NCI-H82 treated with DMSO at 0.1 percent for 48 hours (cell line): ENCODE measurements at regions not wholly inside any gene's neighbourhood (a gene's known extent, or its start where the extent isn't known, plus 50 kb on each side); places are given as distances from the start of the nearest gene placed in this dataset.
"Not testable (repeated sequence)": the region's sequence is repeated elsewhere in the genome, so short reads cannot be mapped to it uniquely, and the experiment has no call there.

ENCODE experiments used
- DNase-seq: peaks from one replicate; lab custom pipeline; 2025; ENCODE audit not compliant: unreplicated experiment; lab: John Stamatoyannopoulos, UW

GRCh38 chr5:152688561-152689249 lies 283.6 kb upstream of the NMUR2 start:
- peak; percentile 18 for DNase-seq

GRCh38 chr5:152689250-152689711 lies 284.2 kb upstream of the NMUR2 start:
- DNase-seq = peak; percentile 59

GRCh38 chr5:152694231-152694630 lies 289.2 kb upstream of the NMUR2 start:
- no peak for DNase-seq

- DNase-seq = no peak
Observed at GRCh38 chr5:152701305-152701949, 296.3 kb upstream of the NMUR2 start.

- no peak for DNase-seq
Observed at GRCh38 chr5:152704286-152704685, 299.2 kb upstream of the NMUR2 start.

- DNase-seq = no peak
Observed at GRCh38 chr5:152711801-152712388, 306.8 kb upstream of the NMUR2 start.

- no peak for DNase-seq
Observed at GRCh38 chr5:152717393-152717792, 312.3 kb upstream of the NMUR2 start.

GRCh38 chr5:152723482-152723881 lies 318.4 kb upstream of the NMUR2 start:
- no peak for DNase-seq

- no peak for DNase-seq
Observed at GRCh38 chr5:152730176-152730575, 325.1 kb upstream of the NMUR2 start.

- DNase-seq = no peak
Observed at GRCh38 chr5:152736906-152737305, 331.8 kb upstream of the NMUR2 start.

- DNase-seq = no peak
Observed at GRCh38 chr5:152739916-152740315, 334.8 kb upstream of the NMUR2 start.

GRCh38 chr5:152741126-152741525 lies 336.0 kb upstream of the NMUR2 start:
- DNase-seq = not testable (repeated sequence)

GRCh38 chr5:152787709-152788217 lies 382.7 kb upstream of the NMUR2 start:
- not testable (repeated sequence) for DNase-seq

- DNase-seq = no peak
Observed at GRCh38 chr5:152801886-152802285, 396.8 kb upstream of the NMUR2 start.

GRCh38 chr5:152804179-152804578 lies 399.1 kb upstream of the NMUR2 start:
- DNase-seq = no peak

- no peak for DNase-seq
Observed at GRCh38 chr5:152811988-152812387, 406.9 kb upstream of the NMUR2 start.

GRCh38 chr5:152813526-152813925 lies 408.4 kb upstream of the NMUR2 start:
- DNase-seq = no peak

- no peak for DNase-seq
Observed at GRCh38 chr5:152819891-152820290, 414.8 kb upstream of the NMUR2 start.

GRCh38 chr5:152824316-152824715 lies 419.2 kb upstream of the NMUR2 start:
- DNase-seq = no peak

GRCh38 chr5:152838241-152838786 lies 433.2 kb upstream of the NMUR2 start:
- no peak for DNase-seq

GRCh38 chr5:152844713-152845112 lies 439.6 kb upstream of the NMUR2 start:
- no peak for DNase-seq

GRCh38 chr5:152853361-152853760 lies 448.3 kb upstream of the NMUR2 start:
- no peak for DNase-seq
